HG03521 (cell line): ENCODE measurements at regions not wholly inside any gene's neighbourhood (a gene's known extent, or its start where the extent isn't known, plus 50 kb on each side); places are given as distances from the start of the nearest gene placed in this dataset.

Experiments
- ATAC-seq: cut with Tn5 transposase; IDR thresholded peaks from one replicate; pipeline ENCODE4 v1.9.1; 2021; ENCODE audit warnings: mild to moderate bottlenecking, moderate library complexity; ENCODE audit not compliant: unreplicated experiment

DNA sequence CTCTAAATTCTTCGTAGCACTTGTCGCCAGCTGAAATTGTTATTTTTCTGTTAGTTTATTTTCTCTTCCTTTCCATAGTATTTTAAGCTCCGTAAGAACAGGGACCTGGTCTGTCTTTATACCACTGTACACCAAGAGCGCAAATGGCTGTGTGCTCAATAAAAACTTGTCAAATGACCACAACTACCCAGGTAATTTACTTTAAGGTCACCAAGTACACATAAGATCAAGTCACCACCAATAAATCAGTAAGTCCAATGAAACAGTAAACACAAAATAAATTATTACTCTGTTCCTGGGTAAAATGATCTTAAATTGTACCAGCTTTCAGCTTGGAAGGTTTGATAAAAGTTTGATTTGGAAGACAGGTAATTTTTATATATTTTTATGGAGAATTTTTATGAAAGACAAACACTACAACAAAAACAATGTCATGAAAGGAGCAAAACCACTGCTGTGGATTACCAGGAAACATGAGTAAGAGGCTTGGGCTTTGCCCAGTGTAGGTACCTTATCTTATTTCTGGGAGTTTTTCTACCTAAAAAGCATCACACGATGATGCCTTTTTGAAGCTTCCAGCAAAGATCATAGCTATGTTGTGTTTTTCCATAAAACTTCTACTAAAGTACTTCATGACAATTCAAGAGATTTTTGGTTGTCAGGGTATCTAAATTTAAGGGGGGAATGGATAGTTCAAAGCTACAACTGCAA, 406.8 kb downstream of the SHQ1 start:
- no peak for ATAC-seq

DNA sequence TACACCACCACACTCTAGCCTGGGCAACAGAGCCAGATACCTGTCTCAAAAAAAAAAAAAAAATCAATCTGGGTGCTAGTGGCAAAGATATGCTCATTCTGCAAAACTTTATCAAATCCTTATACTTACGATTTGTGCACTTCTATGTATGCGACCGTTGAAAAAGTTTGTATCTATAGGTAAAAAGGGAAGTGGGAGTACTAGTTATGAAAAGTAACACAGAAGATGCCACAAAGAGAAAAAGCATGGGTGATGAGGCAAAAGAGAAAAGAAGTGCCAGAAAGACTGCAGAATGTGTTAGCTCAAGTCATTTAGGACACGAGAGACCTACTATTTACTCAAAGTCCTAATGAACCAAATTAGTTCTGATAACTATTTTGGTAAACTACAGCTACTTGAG, 407.8 kb downstream of the SHQ1 start:
- ATAC-seq: no peak

DNA sequence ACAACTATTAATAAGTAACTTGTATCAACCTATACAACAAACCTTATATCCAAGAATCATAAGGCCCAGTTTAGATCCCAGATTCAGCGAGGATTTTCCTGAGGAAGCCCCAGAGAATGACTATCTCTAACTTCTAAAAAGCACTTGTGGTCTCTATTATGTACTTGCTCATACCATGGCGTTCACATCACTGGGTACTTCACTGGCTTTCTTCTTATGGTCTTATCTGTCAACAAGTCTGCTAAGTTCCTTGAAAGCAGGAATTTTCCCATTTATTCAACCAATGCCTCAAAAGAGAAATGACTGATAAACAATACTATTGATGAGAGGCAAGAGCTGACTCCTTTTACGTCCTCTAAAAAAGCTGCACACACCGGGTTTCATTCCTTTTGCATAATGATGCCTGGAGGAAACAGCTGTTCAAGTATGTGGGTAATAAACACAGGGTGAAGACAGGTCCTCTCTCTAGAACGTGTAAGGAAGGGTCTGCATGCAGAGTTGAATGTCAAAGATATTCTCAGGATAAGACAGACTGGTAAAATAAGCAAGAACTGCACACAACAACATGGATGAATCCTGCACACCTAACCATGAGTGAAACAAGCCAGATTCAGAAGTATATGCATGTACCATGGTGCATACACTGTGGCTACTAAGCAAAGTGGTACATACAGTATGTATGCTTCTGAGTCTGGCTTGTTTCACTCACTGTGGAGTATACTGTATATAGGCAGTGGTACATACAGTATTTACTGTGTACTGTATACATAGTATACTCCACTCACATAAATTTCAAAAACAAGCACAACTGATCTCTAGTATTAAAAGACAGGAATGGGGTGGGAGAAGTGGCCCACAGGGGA, 408.7 kb downstream of the SHQ1 start:
- ATAC-seq: peak; percentile 55

DNA sequence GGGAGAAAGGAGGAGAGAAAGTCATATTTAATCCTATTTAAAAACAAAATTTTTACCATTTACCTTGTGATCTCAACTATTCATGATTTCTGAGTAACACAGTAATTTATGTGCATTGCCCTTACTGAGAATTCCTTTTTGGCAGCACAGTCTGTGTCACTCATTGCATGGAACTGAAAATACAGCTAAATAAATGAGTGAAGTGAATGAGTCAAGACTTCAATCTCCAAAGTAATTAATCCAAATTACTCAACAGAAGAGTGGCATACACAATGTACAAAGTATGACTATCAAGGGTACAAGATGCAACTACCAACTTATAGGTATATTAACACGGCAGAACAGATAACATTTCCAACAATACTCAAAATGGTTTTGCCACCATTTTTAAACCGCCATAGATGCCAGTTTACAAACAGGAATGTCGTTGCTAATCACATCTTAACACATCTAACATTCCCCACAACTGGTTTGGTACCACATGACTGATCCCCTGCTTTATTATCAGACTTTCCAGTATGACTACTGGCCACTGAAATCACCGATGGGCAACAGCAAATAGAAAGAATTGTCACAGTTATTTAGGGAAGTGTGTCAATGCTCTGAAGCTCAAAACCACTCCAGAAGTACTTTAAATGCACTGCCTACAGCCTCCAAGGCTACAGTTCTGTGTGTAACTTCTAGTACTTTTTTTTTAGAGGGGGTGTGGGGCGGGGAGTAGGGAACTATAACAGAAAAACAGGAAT, 410.4 kb downstream of the SHQ1 start:
- no peak for ATAC-seq

DNA sequence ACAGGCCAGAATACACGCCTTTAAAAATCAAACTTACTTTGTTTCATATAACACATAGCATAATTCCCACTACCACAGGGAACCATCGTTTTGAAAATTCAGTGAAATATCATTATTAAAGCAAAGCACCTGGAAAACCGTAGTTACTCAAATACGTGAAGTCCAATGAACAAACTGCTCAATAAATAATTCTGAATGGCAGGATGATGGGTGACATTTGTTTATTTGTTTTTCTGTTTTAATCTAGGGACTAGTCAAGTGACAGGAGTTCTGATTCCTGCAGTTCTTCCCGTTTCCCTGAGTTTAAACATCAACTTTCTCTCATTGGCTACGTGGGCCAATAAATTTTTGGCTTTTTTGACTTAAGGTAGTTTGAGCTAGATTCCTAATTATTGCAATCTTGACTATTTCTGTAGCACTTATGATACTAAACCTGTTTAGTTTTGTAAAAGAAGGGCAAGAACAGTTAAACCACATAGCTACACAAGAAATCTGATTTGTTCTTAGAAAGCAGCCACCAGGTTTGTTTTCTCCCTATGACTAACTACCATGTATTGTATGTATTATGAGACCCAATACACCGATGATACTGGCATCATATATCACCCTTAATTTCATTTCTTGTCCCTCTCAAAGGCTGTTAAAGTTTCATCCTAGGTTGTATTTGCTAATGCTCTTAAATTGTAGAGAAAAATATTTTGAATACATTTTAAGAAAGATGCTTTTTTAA, 411.2 kb downstream of the SHQ1 start:
- ATAC-seq: no peak

DNA sequence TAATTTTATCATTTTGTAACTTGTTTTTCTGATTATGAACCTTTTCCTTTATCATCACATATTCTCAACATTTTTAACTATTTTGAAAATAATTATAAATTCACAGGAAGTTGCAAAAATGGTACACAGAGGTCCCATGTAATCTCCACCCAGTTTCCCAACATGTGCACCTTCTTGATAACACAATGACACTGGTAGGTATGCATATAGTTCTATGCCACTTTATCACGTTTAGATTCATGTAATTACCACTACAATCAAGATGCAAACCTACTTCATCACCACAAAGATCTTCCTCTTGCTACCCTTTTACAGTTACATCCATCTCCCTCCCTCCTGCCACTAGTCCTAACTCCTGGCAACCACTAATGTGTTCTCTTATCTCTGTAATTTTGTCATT, 413.9 kb downstream of the SHQ1 start:
- no peak for ATAC-seq

DNA sequence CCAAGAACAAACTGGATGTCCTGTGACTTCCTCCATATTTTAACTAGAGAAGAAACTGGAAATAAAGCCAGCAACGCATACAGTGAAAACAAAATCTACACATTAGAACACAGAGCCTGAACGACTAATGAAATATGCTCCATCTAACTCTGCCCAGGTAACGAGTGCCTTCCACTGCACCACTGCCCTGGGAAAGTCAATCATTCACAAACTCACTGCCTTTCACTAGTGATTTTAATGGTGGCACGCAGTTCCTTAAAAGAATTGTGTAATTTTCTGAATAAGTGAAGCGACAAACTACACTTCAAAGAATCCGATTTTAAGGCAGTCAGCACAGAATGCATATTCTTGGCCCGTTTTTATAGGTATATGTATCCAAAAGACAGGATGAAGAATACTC, 416.0 kb downstream of the SHQ1 start:
- no peak for ATAC-seq

DNA sequence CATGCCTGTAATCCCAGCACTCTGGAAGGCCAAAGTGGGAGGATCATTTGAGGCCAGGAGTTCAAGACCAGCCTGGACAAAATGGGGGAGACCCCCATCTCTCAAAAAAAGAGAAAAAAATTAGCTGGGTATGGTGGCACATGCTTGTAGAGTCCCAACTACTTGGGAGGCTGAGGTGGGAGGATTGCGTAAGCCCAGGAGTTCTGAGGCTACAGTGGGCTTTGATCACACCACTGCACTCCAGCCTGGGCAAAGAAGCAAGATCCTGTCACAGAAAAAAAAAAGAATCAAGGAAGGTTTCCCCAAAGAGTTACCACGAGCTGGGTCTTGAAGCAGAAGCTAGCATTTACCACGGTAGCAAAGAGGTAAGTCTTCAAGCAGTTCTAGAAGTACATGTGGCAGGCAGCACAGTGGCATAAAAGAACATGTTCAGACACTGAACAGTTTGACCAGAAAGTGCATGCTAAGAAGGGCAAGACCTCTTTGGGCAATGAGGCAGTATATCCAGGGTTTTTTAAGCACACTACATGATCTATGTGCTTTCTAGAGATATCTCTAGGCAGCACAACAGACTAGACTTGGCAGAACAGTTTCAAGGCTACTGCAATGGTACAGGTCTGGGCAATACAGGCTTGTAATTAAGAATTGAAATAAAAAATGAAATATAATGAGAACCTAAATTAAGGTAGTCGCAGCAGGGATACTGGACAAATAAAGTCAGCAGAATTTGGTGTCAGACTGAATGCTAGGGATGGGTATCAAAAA, 418.5 kb downstream of the SHQ1 start:
- ATAC-seq: no peak

DNA sequence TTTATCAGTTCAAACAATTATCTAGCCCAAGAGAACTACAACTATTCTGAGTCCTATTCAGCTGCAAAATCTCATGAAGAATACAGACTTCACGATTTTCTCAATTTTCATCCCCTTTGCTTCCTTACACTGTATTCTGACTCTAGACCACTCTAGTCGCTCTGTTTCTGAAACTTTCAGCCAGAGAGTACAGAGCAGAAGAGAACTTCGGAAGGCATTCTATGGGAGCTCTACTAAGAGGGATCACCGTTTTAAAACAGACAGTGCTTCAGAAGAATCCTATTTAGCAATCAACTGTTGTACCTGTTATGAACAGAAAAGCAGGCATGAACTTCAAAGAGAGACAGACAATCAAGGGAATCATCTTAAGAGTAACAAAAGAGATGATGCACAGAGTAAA, 419.4 kb downstream of the SHQ1 start:
- ATAC-seq: no peak

DNA sequence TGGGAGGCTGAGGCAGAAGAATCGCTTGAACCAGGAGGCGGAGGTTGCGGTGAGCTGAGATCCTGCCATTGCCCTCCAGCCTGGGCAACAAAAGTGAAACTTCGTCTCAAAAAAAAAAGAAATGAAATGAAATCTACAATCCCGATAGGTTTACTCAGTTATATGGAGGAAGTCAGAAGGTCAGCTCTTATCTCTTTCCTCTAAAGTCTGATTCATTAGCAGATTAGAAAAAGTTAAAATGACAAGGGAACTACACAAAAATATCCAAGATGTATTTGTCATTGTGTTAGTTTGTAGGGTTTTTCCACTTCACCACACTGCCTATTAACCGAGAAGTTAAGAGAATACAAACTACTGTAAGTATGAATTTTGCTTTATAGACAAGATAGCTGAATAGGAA, 420.6 kb downstream of the SHQ1 start:
- ATAC-seq: no peak

DNA sequence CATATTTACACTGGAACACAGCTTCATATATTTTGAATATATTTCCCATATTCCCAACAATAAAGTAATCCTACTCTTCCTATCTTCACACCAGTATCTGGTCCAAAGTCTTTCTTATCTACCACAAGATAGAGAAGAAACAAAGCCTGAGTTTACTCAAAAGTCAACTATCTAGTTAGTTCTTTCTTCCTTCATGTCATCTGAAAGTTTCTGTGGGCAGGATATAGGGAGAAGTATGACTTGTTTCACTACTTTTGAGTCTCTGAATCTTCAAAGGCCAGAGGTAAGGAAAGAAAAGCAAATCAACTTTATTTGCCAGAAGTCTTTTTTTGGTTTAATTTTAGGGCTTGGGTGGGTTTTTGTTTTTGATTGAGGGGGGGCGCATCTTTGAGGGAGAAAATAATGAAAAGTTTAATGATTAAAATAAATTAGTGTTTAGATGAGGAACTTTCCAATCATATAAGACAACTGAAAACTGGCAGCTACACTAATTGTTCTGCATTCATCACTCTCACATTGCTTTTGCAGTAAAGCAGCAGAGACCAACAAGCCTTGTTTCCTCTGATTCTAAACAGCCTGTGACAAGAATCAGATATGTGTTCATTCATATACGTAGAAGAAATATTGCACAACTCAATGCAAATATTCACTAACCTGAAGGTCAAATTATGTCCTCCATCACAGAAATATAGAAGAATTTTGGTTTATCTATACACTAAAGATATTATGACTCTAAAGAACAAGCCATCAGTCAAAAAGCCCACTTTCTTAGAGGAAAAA, 421.4 kb downstream of the SHQ1 start:
- peak; percentile 50 for ATAC-seq

DNA sequence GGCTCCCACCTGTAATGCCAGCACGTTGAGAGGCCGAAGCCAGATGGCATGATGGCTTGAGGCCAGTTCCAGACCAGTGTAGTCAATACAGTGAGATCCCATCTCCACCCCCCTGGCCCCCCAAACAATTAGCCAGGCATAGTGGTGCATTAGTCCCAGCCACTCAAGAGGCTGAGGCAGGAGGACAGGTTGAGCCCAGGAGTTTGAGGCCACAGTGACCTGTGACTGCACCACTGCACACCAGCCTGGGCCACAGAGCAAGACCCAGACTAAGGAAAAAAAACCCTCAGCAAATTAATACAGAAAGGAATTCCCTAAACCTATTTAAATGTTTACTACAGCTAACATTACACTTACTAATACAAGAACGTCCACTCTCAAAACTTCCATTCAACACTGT, 424.6 kb downstream of the SHQ1 start:
- no peak for ATAC-seq

DNA sequence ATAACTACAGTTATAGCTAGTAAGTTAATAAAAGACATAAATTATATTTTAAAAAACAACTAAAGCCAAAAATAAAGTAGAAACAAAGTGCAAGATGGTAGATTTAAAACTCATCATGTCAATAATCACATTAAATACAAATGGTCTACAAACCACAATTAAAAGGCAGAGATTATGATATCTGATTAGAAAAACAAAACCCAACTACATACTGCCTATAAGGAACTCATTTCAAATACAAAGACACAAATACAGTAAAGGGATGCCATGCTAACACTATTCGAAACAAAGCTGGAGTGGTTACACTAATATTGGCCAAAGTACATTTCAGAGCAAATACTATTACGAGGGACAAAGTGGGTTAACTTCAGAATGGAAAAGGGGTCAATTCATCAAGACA, 426.5 kb downstream of the SHQ1 start:
- ATAC-seq: no peak

DNA sequence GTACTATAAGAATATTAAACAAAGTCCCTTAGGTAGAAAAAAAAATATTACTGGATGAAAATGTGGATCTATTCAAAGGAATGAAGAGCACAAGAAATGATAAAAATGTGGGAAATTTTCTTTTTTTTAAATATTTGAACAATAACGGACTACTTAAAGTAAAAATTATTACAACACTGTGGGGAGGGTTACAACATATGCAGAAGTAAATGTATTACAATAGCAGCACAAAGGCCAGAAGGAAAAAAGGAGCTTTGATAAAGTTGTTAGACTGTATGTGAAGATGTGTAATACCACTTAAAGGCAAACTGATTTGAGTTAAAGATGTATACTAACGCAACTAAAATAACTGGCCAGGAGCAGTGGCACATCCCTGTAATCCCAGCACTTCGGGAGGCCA, 427.1 kb downstream of the SHQ1 start:
- ATAC-seq: no peak

DNA sequence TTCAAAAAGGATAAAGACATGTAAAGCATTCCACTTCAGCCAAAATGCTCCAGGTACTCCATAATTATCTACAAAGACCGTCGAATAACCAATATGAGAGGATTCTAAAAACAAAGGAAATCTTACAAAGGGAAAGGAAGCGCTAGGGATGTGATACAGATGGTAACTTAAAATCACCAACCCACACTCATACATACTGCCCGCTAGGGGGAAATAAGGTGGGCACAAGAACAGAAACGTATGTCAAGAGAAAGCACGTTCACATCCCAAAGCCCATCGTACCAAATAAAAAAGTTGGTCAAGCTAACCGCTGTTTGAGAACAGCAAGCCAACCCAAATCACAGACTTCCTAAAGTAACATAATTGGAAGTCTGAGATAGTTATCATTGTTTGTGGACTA, 429.4 kb downstream of the SHQ1 start:
- ATAC-seq: no peak

DNA sequence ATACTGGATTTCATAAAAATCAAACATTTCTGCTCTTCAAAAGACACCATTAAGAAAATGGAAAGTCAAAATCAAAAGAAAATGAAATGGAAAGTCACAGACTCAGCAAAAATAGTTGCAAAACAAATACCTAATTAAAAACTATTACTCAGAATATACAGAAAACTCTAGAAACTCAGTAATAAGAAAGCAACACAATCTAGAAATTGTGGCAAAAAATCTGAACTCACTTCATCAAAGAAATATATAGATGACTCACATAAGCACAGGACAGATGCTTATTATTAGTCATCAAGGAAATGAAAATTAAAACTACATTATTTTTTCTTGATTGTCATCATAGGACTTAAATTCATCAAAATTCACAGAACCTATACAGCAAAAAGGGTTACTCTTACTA, 430.0 kb downstream of the SHQ1 start:
- no peak for ATAC-seq

DNA sequence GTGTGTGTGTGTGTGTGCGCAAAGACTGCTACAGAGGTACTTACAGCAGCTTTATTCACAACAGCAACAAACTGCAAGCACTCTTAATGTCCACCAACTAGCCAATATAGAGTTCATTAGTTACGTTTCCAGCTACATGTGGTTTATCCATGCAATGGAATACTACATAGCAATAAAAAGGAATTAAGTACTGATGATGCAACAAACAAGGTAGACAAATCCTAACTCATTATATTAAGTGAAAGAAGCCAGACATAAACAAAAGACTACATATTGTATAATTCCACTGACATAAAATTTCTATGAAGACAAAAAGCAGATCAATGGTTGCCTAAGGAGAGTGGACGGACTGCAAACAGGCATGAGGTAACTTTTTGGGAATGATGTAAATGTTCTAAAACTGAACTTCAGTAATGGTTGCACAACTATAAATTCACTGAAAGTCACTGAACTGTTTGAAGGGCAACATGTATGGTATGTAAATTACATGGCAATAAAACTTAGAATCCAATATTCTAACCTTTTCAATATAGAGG, 433.7 kb downstream of the SHQ1 start:
- no peak for ATAC-seq

DNA sequence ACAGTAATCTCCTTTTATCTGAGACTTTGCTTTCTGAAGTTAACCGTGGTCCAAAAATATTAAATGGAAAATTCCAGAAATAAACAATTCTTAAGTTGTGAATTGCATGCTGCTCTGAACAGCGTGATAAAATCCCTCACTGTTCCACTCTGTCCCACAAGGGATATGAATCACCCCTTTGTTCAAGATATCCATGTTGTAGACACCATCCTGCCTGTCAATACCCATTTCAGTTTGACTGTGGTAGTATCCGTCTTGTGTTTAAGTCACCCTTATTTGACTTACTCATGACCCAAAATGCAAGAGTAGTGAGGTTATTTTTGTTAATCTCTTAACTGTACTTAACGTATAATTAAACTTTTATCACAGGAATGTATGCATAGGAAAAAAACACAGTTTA, 435.0 kb downstream of the SHQ1 start:
- ATAC-seq: no peak

DNA sequence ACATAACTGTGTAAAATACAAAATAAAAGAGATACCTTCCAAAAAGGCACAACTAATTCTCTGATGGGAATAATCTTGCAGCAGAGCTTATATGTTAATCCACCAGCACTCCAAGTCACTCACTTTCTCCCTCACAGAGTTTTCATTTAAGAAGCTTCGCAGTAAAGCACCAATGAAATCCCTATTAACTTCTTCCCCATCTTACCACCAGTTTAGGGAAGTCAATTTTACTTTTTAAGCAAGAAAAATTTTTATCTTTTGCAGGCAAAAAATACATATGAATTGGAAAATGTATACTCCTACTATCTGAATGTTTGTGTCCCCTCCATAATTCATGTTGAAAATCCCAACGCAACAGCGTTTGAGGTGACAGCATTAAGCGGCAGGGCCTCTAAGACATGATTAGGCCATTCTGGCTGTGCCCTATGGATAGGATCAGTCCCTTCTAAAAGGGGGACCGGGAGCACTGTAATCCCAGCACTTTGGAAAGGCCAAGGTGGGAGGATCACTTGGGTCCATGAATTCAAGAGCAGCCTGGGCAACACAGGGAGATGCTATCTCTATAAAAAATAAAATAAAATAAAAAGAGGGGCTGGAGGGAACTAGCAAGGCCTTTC, 435.8 kb downstream of the SHQ1 start:
- ATAC-seq: no peak
